Heart left ventricle (tissue), 16 donors: ENCODE measurements at regions not wholly inside any gene's neighbourhood (a gene's known extent, or its start where the extent isn't known, plus 50 kb on each side); places are given as distances from the start of the nearest gene placed in this dataset.

ENCODE experiments used
- ATAC-seq, 4 donors: fragments of 200-7000 bp; cut with Tn5 transposase; one replicate each; pipeline ENCODE4 v1.9.1; 2020 to 2022; ENCODE audit warnings: moderate library complexity in 4 of 4, mild to moderate bottlenecking in 3 of 4, moderate number of reproducible peaks in 1 of 4
- DNase-seq, 5 donors: peaks; one replicate each; pipeline ENCODE4 v3.0.0-alpha.2; 2020
- H3K27ac ChIP-seq, 12 donors: fragments of 200-600 bp; sonication (generic) in 4 of 12; one replicate each; pipeline versions ENCODE4 v1.5.0 to v1.8.0; 2016 to 2022; ENCODE audit warnings: mild to moderate bottlenecking in 2 of 12
- H3K27me3 ChIP-seq, 9 donors: fragments of 200-600 bp; sonication (generic) in 2 of 9; one replicate each; pipeline versions ENCODE4 v1.5.1 to v1.8.0; 2016 to 2022; ENCODE audit warnings: mild to moderate bottlenecking in 3 of 9
- H3K36me3 ChIP-seq, 9 donors: fragments of 200-600 bp; sonication (generic) in 2 of 9; one replicate each; pipeline versions ENCODE4 v1.5.0 to v1.8.0; 2018 to 2022; ENCODE audit warnings: mild to moderate bottlenecking in 2 of 9
- H3K4me1 ChIP-seq, 12 donors: fragments of 200-600 bp; sonication (generic) in 4 of 12; one replicate each; pipeline versions ENCODE4 v1.5.0 to v1.8.0; 2016 to 2022; ENCODE audit warnings: mild to moderate bottlenecking in 3 of 12
- H3K4me3 ChIP-seq, 12 donors: fragments of 200-600 bp; sonication (generic) in 4 of 12; one replicate each; pipeline versions ENCODE4 v1.5.0 to v1.8.0; 2017 to 2022; ENCODE audit warnings: mild to moderate bottlenecking in 9 of 12, moderate library complexity in 4 of 12
- H3K9me3 ChIP-seq, 12 donors: fragments of 200-600 bp; sonication (generic) in 4 of 12; one replicate each; pipeline versions ENCODE4 v1.5.0 to v1.8.0; 2016 to 2022; ENCODE audit warnings: mild to moderate bottlenecking in 1 of 12
- POLR2A ChIP-seq, 2 donors: fragments of 450-650 bp; IDR thresholded peaks; one replicate each; pipeline ENCODE4 v1.6.1; 2017; ENCODE audit warnings: antibody characterized with exemption in 2 of 2, mild to moderate bottlenecking in 2 of 2, moderate library complexity in 2 of 2
- WGBS, 4 donors: extraction: QIAGEN DNeasy Blood & Tissue Kit in 2 of 4; methylation state at CpG; one replicate each; pipeline versions ENCODE4 v1.1.5 to v1.1.7; 2013 to 2018; 5-methylcytosine and 5-hydroxymethylcytosine counted together
- intact Hi-C, 10 donors: fragments of 100-400 bp; cut with DNase I; formaldehyde crosslinking; loops; one replicate each; pipeline versions ENCODE4 v1.11.1 to v1.14.2; 2022
- TF ChIP-seq, protein P1 (sequence below), 12 donors: fragments of 200-600 bp; sonication (generic) in 4 of 12; IDR thresholded peaks; one replicate each; pipeline versions ENCODE4 v1.5.0 to v1.8.0; 2018 to 2022; ENCODE audit warnings: antibody characterized with exemption in 12 of 12, mild to moderate bottlenecking in 5 of 12
- donor health status: ischemic (EF 13 %, LVEDD 7.1; RV severe dilation, severe dysfunction).
- donor health status: healthy with polysubstance abuse.
- donor health status: DM: no; HTN: yes; CAD: no.
- donor health status: DM: no; HTN: no; CAD: no.
- donor health status: ischemic (EF 25% LVEDD 6.9; RV normal size, moderate dysfunction).
- donor health status: ischemic (EF 25% LVEDD 5.7; RV mildly dilated, moderate dysfunction).
- donor health status: healthy.
- donor health status: DM: yes; HTN: yes; CAD: no.
- donor health status: ischemic (EF 35%, LVEDD 5.7; RV mildly dilated, moderate dysfunction).
- donor health status: nonischemic (EF 11% LVEDD 7.7; RV severe dilation, severe dysfunction).
- donor health status: DM: yes; HTN: yes; CAD: no.
- donor health status: PGD.
- donor health status: ischemic (EF 29% LVEDD 5.4; RV normal size, mild dysfunction).
- donor health status: nonischemic (EF 23%, LVEDD 6.1; RV moderate dilation, normal function).

DNA sequence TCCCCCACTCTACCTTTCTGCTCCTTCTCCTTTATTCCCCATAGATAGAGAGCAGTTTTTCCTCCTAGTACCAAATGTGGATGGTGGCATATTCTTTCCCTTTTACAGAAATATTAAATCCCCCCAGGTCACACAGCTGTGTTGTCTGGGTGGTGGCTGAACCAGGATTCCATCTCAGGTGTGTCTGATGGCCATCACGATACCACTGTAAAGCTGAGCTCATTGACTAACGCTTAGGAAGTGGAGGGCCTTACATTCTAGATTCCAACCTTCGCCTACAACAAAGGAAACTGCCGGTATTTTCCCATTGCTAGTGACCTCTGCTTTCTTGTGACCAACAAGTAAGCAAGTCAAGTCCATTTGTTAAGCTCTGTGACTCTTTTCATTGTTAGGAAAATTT, 131.9 kb upstream of the KLF4 start:
- ATAC-seq (peak in 1 of 4 donors; percentile 29), DNase-seq (no peak)
- Histone ChIP-seq H3K9me3 (no peaks in the 10 kb centered on the region), H3K36me3 (no peaks in the 10 kb centered on the region), H3K27ac (peak overlapping the region in 1 of 12 donors; percentile 29), H3K4me1 (no peaks in the 10 kb centered on the region), H3K4me3 (no peak overlapping the region), H3K27me3 (no peaks in the 10 kb centered on the region)
- TF ChIP-seq, protein P1, sequence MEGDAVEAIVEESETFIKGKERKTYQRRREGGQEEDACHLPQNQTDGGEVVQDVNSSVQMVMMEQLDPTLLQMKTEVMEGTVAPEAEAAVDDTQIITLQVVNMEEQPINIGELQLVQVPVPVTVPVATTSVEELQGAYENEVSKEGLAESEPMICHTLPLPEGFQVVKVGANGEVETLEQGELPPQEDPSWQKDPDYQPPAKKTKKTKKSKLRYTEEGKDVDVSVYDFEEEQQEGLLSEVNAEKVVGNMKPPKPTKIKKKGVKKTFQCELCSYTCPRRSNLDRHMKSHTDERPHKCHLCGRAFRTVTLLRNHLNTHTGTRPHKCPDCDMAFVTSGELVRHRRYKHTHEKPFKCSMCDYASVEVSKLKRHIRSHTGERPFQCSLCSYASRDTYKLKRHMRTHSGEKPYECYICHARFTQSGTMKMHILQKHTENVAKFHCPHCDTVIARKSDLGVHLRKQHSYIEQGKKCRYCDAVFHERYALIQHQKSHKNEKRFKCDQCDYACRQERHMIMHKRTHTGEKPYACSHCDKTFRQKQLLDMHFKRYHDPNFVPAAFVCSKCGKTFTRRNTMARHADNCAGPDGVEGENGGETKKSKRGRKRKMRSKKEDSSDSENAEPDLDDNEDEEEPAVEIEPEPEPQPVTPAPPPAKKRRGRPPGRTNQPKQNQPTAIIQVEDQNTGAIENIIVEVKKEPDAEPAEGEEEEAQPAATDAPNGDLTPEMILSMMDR (IDR thresholded peaks at IDR 0.05): no peak
- no peak for TF ChIP-seq POLR2A (IDR thresholded peaks at IDR 0.05)
- intact Hi-C loops: no loop called here
- 88 to 94% (median 88%) methylated on average over 4 of the region's 4 CpGs for WGBS, 4 donors

DNA sequence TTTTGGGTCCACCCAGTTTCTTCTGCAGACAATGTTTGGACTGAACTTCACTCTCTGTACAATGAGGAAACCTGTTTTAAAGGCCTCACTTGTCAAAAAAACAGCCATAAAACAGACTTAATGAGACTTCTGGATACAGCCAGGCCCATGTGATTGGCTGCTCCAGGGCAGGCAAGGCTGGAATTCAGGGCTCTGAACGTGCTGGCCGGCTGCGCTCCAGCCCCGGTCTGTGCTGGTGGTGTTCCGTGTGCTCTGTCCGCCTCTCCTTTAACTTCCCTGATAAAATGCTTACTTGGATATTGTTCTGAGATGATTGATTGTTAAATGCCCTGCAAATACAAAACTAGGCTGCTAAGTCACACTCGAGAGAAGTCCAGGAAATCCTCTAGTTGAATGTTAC, 131.2 kb upstream of the KLF4 start:
- H3K27ac ChIP-seq: peak overlapping the region in 2 of 12 donors; percentile 25 to 29

DNA sequence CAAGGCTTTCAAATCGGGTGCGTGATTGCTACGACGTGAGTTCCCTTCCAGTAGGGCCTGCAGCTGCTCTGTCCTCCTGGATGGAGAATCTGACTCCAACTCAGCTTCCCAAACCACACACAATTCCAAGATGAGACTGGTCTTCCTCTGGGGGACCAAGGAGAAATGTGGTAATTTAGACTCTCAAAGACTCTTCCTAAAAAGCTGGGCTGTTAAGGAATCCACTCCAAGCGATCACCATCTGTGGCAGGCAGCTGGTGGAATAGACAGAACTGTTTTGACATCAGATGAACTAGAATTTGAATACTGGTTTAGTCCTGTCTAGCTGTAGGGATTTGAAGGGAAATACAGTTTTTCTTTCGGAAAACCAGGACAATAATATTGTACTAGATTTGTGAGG, 130.7 kb upstream of the KLF4 start:
- ATAC-seq (no peak), DNase-seq (no peak)
- H3K4me1 ChIP-seq: peaks cover 0 to 6% (median 0%) of the 10 kb centered on the region in 12 donors
- H3K4me3 ChIP-seq: no peak overlapping the region
- intact Hi-C loops: no loop called here
- H3K27ac ChIP-seq: peak overlapping the region in 1 of 12 donors; percentile 25
- WGBS, 4 donors: 95 to 98% (median 96%) methylated on average over 6 of the region's 6 CpGs
- TF ChIP-seq, protein P1 (IDR thresholded peaks at IDR 0.05): no peak
- TF ChIP-seq POLR2A (IDR thresholded peaks at IDR 0.05): no peak
- no peaks in the 10 kb centered on the region for H3K9me3 ChIP-seq
- H3K36me3 ChIP-seq: no peaks in the 10 kb centered on the region
- H3K27me3 ChIP-seq: no peaks in the 10 kb centered on the region

More for the DNA sequence above, 131.2 kb upstream of the KLF4 start:
- TF ChIP-seq POLR2A (IDR thresholded peaks at IDR 0.05): no peak
- H3K4me1 ChIP-seq: peaks cover 0 to under 1% (median 0%) of the 10 kb centered on the region in 12 donors
- 48 to 59% (median 54%) methylated on average over 7 of the region's 7 CpGs for WGBS, 4 donors
- ATAC-seq: peak in 3 of 4 donors; percentile 29 to 78 (median 37)
- no peaks in the 10 kb centered on the region for H3K36me3 ChIP-seq
- no peaks in the 10 kb centered on the region for H3K27me3 ChIP-seq
- intact Hi-C loops: no loop called here
- H3K4me3 ChIP-seq: no peak overlapping the region
- no peak for DNase-seq
- no peaks in the 10 kb centered on the region for H3K9me3 ChIP-seq

DNA sequence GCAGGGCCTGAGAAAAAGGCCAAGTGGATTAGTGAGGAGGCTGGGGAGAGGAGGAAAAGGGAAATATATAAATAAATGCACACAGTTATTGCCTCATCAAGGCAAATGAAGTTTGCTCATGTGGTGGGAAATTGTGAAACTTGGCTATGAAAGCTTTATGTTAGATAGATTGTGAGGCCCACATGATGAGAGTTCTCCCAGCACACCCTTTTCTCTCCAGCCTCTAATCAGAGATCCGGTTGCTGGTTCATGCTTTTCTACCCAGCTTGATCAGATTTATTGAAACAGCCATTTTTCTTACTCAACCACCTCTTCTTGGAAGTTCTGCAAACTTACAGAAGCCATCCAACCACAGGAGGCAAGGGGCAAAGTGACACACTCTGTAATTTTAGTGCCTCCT, 125.8 kb upstream of the KLF4 start:
- Histone ChIP-seq H3K27me3 (no peaks in the 10 kb centered on the region), H3K4me3 (no peak overlapping the region), H3K36me3 (no peaks in the 10 kb centered on the region), H3K4me1 (peaks cover 0 to 31% (median 0%) of the 10 kb centered on the region in 12 donors), H3K9me3 (no peaks in the 10 kb centered on the region), H3K27ac (peak overlapping the region in 1 of 12 donors; percentile 71)
- no peak for TF ChIP-seq POLR2A (IDR thresholded peaks at IDR 0.05)
- TF ChIP-seq, protein P1 (IDR thresholded peaks at IDR 0.05): no peak
- no peak for DNase-seq
- intact Hi-C loops: no loop called here
- WGBS, 4 donors: 86 to 97% (median 88%) methylated on average over 1 of the region's 1 CpG
- peak in 1 of 4 donors; percentile 8 for ATAC-seq

DNA sequence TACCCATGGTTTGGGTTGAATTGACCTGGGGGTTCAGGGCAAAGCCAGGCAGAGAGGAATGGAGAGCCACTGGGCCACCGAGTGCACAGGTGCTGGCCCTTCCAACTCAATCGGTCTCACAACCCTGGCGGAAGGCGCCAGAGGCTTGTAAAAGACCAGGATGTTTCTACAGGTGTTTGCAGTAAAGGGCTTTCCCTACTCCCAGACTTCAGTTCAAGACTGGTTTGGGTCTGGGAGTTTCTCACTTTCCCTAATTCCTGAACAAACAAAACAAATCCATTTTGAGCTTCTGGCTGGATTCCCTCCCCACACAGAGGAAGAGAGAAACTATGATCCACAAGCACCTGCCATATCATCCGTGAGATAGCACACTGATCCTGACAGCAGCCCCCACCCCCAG, 125.2 kb upstream of the KLF4 start:
- no peaks in the 10 kb centered on the region for H3K27me3 ChIP-seq
- DNase-seq (no peak), ATAC-seq (no peak)
- H3K36me3 ChIP-seq: no peaks in the 10 kb centered on the region
- TF ChIP-seq, protein P1 (IDR thresholded peaks at IDR 0.05): no peak
- TF ChIP-seq POLR2A (IDR thresholded peaks at IDR 0.05): no peak
- peaks cover 0 to 31% (median 0%) of the 10 kb centered on the region in 12 donors for H3K4me1 ChIP-seq
- H3K27ac ChIP-seq: peak overlapping the region in 1 of 12 donors; percentile 71
- 83 to 95% (median 94%) methylated on average over 5 of the region's 5 CpGs for WGBS, 4 donors
- intact Hi-C loops: no loop called here
- H3K9me3 ChIP-seq: no peaks in the 10 kb centered on the region
- H3K4me3 ChIP-seq: no peak overlapping the region
